Progenitor cell of endocrine pancreas (in vitro differentiated cells): ENCODE measurements at regions not wholly inside any gene's neighbourhood (a gene's known extent, or its start where the extent isn't known, plus 50 kb on each side); places are given as distances from the start of the nearest gene placed in this dataset.

Source experiments
- DNase-seq: peaks from one replicate; pipeline ENCODE4 v3.0.0; 2021; ENCODE audit warnings: low spot score; ENCODE audit not compliant: unreplicated experiment
- H3K27ac Mint-ChIP-seq: 2 replicates; pipeline ENCODE4 v1.8.0; 2021; ENCODE audit warnings: mild to moderate bottlenecking, moderate library complexity, mixed read lengths
- H3K27me3 Mint-ChIP-seq: 2 replicates; pipeline ENCODE4 v1.8.0; 2021; ENCODE audit warnings: mixed read lengths
- H3K36me3 Mint-ChIP-seq: 2 replicates; pipeline ENCODE4 v1.8.0; 2022; ENCODE audit warnings: mixed read lengths; ENCODE audit not compliant: insufficient read depth
- H3K4me1 Mint-ChIP-seq: 2 replicates; pipeline ENCODE4 v1.8.0; 2021; ENCODE audit warnings: low read depth, mixed read lengths
- H3K4me3 Mint-ChIP-seq: 2 replicates; pipeline ENCODE4 v1.8.0; 2021; ENCODE audit warnings: low read depth, mild to moderate bottlenecking, moderate library complexity, mixed read lengths
- H3K9me3 Mint-ChIP-seq: 2 replicates; pipeline ENCODE4 v1.8.0; 2021; ENCODE audit warnings: low read depth, mixed read lengths
- TF ChIP-seq, protein P1 (sequence below): fragments of 200-600 bp; sonication (generic); IDR thresholded peaks from one replicate; pipeline ENCODE4 v1.5.0; 2021; ENCODE audit warnings: antibody characterized with exemption, mild to moderate bottlenecking; ENCODE audit not compliant: unreplicated experiment

DNA sequence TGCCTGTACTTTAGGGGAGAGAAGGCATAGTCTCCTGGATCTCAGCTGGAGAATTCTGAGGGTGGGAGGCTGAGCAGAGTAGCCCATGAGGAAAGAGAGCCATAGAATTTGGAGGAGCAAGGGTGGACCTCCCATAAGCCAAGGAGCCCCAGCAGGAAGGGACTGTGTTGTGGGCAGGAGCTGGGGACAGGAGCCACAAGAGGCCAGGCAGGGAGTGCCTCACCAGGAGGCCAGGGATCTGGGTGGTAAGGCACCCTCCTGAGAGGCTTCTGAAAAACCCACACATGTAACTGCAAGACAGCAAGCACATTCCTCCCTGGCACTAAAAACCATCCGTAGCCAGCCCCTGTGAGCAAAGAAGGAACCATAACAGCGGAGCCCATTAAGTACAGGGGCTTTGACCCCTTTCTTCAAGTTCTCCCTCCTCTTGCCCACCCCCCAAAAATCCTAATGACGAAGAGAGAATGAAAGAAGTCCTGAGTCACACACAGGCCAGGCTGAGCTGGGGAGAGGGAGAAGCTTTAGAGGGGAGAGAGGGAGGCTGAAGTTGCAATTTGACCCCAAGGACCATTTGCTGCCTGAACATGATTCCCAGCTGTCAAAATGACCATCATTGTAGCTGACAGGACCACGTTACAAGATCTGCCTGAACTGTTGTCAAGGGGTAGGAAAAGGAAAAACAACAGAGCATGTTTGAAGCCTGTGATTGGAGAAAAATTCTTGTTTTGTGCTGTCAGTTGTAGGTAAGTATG, 82.6 kb downstream of the TRIM42 start:
- no peak overlapping the region for H3K4me3 Mint-ChIP-seq
- H3K9me3 Mint-ChIP-seq, result no peaks in the 10 kb centered on the region
- no peak overlapping the region for H3K27ac Mint-ChIP-seq
- H3K36me3 Mint-ChIP-seq, result no peaks in the 10 kb centered on the region
- DNase-seq, result no peak
- TF ChIP-seq, protein P1, sequence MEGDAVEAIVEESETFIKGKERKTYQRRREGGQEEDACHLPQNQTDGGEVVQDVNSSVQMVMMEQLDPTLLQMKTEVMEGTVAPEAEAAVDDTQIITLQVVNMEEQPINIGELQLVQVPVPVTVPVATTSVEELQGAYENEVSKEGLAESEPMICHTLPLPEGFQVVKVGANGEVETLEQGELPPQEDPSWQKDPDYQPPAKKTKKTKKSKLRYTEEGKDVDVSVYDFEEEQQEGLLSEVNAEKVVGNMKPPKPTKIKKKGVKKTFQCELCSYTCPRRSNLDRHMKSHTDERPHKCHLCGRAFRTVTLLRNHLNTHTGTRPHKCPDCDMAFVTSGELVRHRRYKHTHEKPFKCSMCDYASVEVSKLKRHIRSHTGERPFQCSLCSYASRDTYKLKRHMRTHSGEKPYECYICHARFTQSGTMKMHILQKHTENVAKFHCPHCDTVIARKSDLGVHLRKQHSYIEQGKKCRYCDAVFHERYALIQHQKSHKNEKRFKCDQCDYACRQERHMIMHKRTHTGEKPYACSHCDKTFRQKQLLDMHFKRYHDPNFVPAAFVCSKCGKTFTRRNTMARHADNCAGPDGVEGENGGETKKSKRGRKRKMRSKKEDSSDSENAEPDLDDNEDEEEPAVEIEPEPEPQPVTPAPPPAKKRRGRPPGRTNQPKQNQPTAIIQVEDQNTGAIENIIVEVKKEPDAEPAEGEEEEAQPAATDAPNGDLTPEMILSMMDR, result no peak
- H3K4me1 Mint-ChIP-seq, result no peaks in the 10 kb centered on the region
- H3K27me3 Mint-ChIP-seq, result peaks cover 4% of the 10 kb centered on the region

DNA sequence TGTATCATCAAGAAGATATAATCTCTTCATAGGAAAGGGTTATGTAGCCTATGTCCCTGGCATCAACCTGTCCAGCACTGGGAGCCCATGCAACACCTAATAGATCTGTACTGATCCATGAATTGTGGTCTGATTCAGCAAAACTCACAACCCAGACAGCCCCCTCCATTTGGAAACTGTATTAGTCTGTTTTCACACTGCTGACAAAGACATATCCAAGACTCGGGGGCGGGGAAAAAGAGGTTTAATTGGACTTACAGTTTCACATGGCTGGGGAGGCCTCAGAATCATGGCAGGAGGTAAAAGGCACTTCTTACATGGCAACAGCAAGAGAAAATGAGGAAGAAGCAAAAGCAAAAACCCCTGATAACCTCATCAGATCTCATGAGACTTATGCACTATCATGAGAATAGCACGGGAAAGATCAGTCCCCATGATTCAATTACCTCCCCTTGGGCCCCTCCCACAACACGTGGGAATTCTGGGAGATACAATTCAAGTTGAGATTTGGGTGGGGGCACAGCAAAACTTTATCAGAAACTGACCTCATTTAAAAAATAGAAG, 83.3 kb downstream of the TRIM42 start:
- TF ChIP-seq, protein P1, result no peak
- no peak for DNase-seq
- peaks cover 3% of the 10 kb centered on the region for H3K27me3 Mint-ChIP-seq
- no peak overlapping the region for H3K27ac Mint-ChIP-seq
- H3K9me3 Mint-ChIP-seq, result no peaks in the 10 kb centered on the region
- no peaks in the 10 kb centered on the region for H3K4me1 Mint-ChIP-seq
- no peaks in the 10 kb centered on the region for H3K36me3 Mint-ChIP-seq
- no peak overlapping the region for H3K4me3 Mint-ChIP-seq

DNA sequence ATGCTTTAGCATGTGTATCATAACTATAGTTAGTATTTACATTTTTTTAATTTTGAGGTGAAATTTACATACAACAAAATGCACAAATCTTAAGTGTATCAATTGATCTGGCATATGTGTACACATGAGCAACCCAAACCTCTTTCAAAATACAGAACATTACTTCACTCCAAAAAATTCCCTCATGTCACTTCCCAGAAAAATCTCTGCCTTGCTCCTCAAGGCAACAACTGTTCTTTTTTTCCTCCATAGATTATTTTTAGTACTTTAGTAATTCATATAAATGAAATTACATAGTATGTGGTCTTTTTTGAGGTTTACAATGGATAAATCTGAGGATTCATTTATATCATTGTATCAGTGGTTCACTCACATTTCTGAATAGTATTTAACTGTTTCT, 84.9 kb downstream of the TRIM42 start:
- Mint-ChIP-seq H3K36me3 (no peaks in the 10 kb centered on the region), H3K4me1 (no peaks in the 10 kb centered on the region), H3K27me3 (no peaks in the 10 kb centered on the region), H3K9me3 (no peaks in the 10 kb centered on the region), H3K27ac (no peak overlapping the region), H3K4me3 (no peak overlapping the region)
- TF ChIP-seq, protein P1, result no peak
- DNase-seq, result no peak

DNA sequence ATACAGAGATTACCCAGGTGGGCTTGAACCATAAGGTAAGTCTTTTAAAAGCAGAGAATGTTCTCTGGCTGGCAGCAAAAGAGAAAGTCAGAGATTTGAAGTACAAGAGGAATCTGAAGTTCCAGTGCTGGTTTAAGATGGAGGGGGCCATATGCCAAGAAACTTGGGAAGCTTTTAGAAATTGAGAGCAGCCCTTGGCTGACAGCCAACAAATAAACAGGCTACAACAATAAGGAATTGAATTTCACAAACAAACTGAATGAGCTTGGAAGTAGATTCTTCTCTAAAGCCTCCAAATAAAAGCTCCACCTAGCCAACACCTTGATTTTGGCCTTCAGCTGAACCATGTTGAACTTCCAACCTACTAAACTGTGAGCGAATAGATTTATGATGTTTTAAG, 85.7 kb downstream of the TRIM42 start:
- H3K4me1 Mint-ChIP-seq, result no peaks in the 10 kb centered on the region
- H3K27me3 Mint-ChIP-seq, result no peaks in the 10 kb centered on the region
- DNase-seq, result no peak
- H3K4me3 Mint-ChIP-seq, result no peak overlapping the region
- no peaks in the 10 kb centered on the region for H3K9me3 Mint-ChIP-seq
- TF ChIP-seq, protein P1, result no peak
- no peak overlapping the region for H3K27ac Mint-ChIP-seq
- H3K36me3 Mint-ChIP-seq, result no peaks in the 10 kb centered on the region

DNA sequence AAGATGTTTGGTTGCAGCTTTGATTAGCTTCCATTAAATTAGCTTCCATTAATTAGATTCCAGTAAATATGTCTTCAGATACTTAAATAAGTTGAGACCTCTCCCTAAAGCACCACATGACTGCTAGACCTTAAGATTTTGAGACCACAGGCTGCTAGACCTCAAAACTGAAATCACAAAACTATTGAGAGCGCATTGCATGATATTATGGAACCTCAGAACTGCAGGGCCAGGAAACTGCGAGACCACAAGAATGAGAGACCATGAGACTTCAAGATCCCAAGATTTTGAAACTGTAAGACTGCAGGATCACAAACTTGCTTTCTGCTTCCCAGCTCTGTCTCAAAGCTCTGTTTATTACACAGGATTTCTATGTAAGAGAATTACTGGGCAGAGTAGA, 87.4 kb downstream of the TRIM42 start:
- H3K9me3 Mint-ChIP-seq, result no peaks in the 10 kb centered on the region
- TF ChIP-seq, protein P1, result no peak
- H3K36me3 Mint-ChIP-seq, result no peaks in the 10 kb centered on the region
- no peak overlapping the region for H3K27ac Mint-ChIP-seq
- DNase-seq, result no peak
- H3K27me3 Mint-ChIP-seq, result no peaks in the 10 kb centered on the region
- H3K4me3 Mint-ChIP-seq, result no peak overlapping the region
- H3K4me1 Mint-ChIP-seq, result no peaks in the 10 kb centered on the region
